Naive thymus-derived CD8-positive, alpha-beta T cell (primary cell): ENCODE measurements at regions not wholly inside any gene's neighbourhood (a gene's known extent, or its start where the extent isn't known, plus 50 kb on each side); places are given as distances from the start of the nearest gene placed in this dataset.

Experiments used
- ATAC-seq, 2 donors: fragments of 150-1000 bp; cut with Tn5 transposase in 1 of 2; sonication (Bioruptor Pico), chemical (Tn5 transposase) in 1 of 2; 1 replicate in 1 of 2; 2 replicates in 1 of 2; pipeline ENCODE4 v1.10.0; 2021; ENCODE audit warnings: mild to moderate bottlenecking in 2 of 2, moderate library complexity in 2 of 2
- POLR2A ChIA-PET: fragments of 350-600 bp; sonication (Branson Sonifier 250); formaldehyde crosslinking; loops from one replicate; lab custom pipeline; 2021; ENCODE audit warnings: antibody characterized with exemption; lab: Charles Lee
- DNase-seq, 10 donors: peaks; one replicate each; pipeline versions ENCODE4 v3.0.0 to v3.0.0-alpha.2; 2020 to 2022
- H3K27ac Mint-ChIP-seq, 10 donors: one replicate each; pipeline ENCODE4 v1.8.0; 2020 to 2022; ENCODE audit warnings: mild to moderate bottlenecking in 10 of 10, mixed read lengths in 10 of 10, moderate library complexity in 4 of 10, inconsistent platforms in 1 of 10
- H3K27me3 Mint-ChIP-seq, 5 donors: one replicate each; pipeline ENCODE4 v1.8.0; 2021 to 2022; ENCODE audit warnings: mixed read lengths in 5 of 5
- H3K36me3 Mint-ChIP-seq, 3 donors: one replicate each; pipeline ENCODE4 v1.8.0; 2020 to 2022; ENCODE audit warnings: mixed read lengths in 3 of 3, mild to moderate bottlenecking in 2 of 3, inconsistent platforms in 1 of 3
- H3K4me1 Mint-ChIP-seq, 4 donors: one replicate each; pipeline ENCODE4 v1.8.0; 2021 to 2022; ENCODE audit warnings: mixed read lengths in 4 of 4
- H3K4me3 Mint-ChIP-seq, 10 donors: one replicate each; pipeline ENCODE4 v1.8.0; 2020 to 2022; ENCODE audit warnings: mild to moderate bottlenecking in 10 of 10, mixed read lengths in 10 of 10, moderate library complexity in 6 of 10, inconsistent platforms in 1 of 10
- H3K9me3 Mint-ChIP-seq, 9 donors: one replicate each; pipeline ENCODE4 v1.8.0; 2020 to 2022; ENCODE audit warnings: mixed read lengths in 9 of 9, mild to moderate bottlenecking in 3 of 9, inconsistent platforms in 1 of 9, moderate library complexity in 1 of 9

- no peaks in the 10 kb centered on the region for H3K27me3 Mint-ChIP-seq
- POLR2A ChIA-PET = interaction anchor here (0.7 kb wide), 1 partner anchor 130 kb away, joined by 3 read pairs; no protein-coding TSS in a partner anchor
- H3K36me3 Mint-ChIP-seq = no peaks in the 10 kb centered on the region
Measured at GRCh38 chr2:184472481-184472880, 125.8 kb upstream of the ZNF804A start.

GRCh38 chr2:184481865-184482264 is 116.5 kb upstream of the ZNF804A start:
- DNase-seq (no peak), ATAC-seq (no peak)
- H3K4me3 Mint-ChIP-seq = no peak overlapping the region
- H3K36me3 Mint-ChIP-seq = no peaks in the 10 kb centered on the region
- H3K27me3 Mint-ChIP-seq = no peaks in the 10 kb centered on the region
- no peak overlapping the region for H3K27ac Mint-ChIP-seq
- H3K4me1 Mint-ChIP-seq = no peaks in the 10 kb centered on the region
- POLR2A ChIA-PET = no interaction called here
- peaks cover 0 to 12% (median 2%) of the 10 kb centered on the region in 9 donors for H3K9me3 Mint-ChIP-seq

More at GRCh38 chr2:184472481-184472880, 125.8 kb upstream of the ZNF804A start:
- H3K9me3 Mint-ChIP-seq = peaks cover 0 to 16% (median 3%) of the 10 kb centered on the region in 9 donors
- no peak overlapping the region for H3K27ac Mint-ChIP-seq
- ATAC-seq (no peak), DNase-seq (no peak)
- no peak overlapping the region for H3K4me3 Mint-ChIP-seq
- H3K4me1 Mint-ChIP-seq = no peaks in the 10 kb centered on the region

DNA sequence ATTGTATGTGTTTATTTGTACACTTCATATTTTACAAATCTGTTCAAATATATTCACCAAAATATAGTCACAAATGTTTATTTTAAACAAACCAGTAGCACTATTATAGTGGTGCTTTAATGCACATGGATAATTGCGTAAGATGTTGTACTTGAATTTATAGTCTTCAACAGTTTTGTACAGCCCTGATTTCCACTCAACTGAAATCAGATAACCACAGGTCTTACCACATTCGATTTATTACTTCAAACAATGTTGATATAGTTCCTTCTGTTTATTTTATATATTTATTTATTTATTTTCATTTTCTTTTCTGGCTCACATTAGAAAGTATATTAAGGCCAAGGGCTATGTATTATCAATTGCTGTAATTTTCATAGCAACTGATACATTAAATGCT is 99.4 kb upstream of the ZNF804A start:
- no peaks in the 10 kb centered on the region for H3K4me1 Mint-ChIP-seq
- H3K36me3 Mint-ChIP-seq = no peaks in the 10 kb centered on the region
- no peak for ATAC-seq
- POLR2A ChIA-PET = no interaction called here
- DNase-seq = no peak
- no peaks in the 10 kb centered on the region for H3K27me3 Mint-ChIP-seq
- H3K4me3 Mint-ChIP-seq = no peak overlapping the region
- no peak overlapping the region for H3K27ac Mint-ChIP-seq
- H3K9me3 Mint-ChIP-seq = peaks cover 0 to 12% (median 4%) of the 10 kb centered on the region in 9 donors

GRCh38 chr2:184504252-184504651 is 94.1 kb upstream of the ZNF804A start:
- Mint-ChIP-seq H3K27me3 (no peaks in the 10 kb centered on the region), H3K27ac (no peak overlapping the region), H3K36me3 (no peaks in the 10 kb centered on the region), H3K9me3 (peaks cover 0 to 5% (median 0%) of the 10 kb centered on the region in 9 donors), H3K4me1 (no peaks in the 10 kb centered on the region), H3K4me3 (no peak overlapping the region)
- POLR2A ChIA-PET = no interaction called here
- no peak for ATAC-seq
- DNase-seq = no peak

DNA sequence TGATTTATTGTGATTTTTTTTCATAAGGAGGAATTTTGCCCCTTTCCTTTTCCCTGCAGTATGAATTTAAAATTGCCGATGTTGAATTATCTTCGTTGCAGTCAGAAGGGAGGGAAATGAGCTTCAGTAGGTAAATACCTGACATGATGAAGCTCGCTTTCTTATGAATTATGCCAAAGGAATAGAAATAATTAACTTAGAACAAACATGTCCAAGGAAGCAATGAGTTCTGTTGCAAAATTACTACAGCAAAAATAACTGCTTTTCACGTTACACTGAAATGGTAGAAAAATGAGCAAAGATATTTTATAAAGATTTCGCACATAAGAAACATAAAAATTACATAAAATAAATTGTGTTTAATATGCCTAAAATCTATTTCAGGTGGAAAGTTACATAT is 91.1 kb upstream of the ZNF804A start:
- no peaks in the 10 kb centered on the region for H3K27me3 Mint-ChIP-seq
- peaks cover 0 to 8% (median 1%) of the 10 kb centered on the region in 9 donors for H3K9me3 Mint-ChIP-seq
- no peaks in the 10 kb centered on the region for H3K4me1 Mint-ChIP-seq
- POLR2A ChIA-PET = no interaction called here
- no peak for DNase-seq
- no peak for ATAC-seq
- H3K4me3 Mint-ChIP-seq = no peak overlapping the region
- no peaks in the 10 kb centered on the region for H3K36me3 Mint-ChIP-seq
- no peak overlapping the region for H3K27ac Mint-ChIP-seq

- Mint-ChIP-seq H3K4me1 (no peaks in the 10 kb centered on the region), H3K4me3 (no peak overlapping the region), H3K27me3 (no peaks in the 10 kb centered on the region), H3K36me3 (no peaks in the 10 kb centered on the region), H3K27ac (no peak overlapping the region), H3K9me3 (peaks cover 0 to 17% (median 0%) of the 10 kb centered on the region in 9 donors)
- DNase-seq (no peak), ATAC-seq (no peak)
- POLR2A ChIA-PET = no interaction called here
Measured at GRCh38 chr2:184517402-184517801, 80.9 kb upstream of the ZNF804A start.

- H3K4me3 Mint-ChIP-seq = no peak overlapping the region
Measured at GRCh38 chr2:184520441-184520840, 77.9 kb upstream of the ZNF804A start.

GRCh38 chr2:184523732-184524131 is 74.6 kb upstream of the ZNF804A start:
- no peaks in the 10 kb centered on the region for H3K27me3 Mint-ChIP-seq
- ATAC-seq = no peak

More at GRCh38 chr2:184520441-184520840, 77.9 kb upstream of the ZNF804A start:
- no peaks in the 10 kb centered on the region for H3K36me3 Mint-ChIP-seq
- H3K4me1 Mint-ChIP-seq = no peaks in the 10 kb centered on the region
- DNase-seq = no peak
- peaks cover 0 to 6% (median under 1%) of the 10 kb centered on the region in 9 donors for H3K9me3 Mint-ChIP-seq
- POLR2A ChIA-PET = no interaction called here
- H3K27ac Mint-ChIP-seq = no peak overlapping the region
- no peaks in the 10 kb centered on the region for H3K27me3 Mint-ChIP-seq
- ATAC-seq = no peak

DNA sequence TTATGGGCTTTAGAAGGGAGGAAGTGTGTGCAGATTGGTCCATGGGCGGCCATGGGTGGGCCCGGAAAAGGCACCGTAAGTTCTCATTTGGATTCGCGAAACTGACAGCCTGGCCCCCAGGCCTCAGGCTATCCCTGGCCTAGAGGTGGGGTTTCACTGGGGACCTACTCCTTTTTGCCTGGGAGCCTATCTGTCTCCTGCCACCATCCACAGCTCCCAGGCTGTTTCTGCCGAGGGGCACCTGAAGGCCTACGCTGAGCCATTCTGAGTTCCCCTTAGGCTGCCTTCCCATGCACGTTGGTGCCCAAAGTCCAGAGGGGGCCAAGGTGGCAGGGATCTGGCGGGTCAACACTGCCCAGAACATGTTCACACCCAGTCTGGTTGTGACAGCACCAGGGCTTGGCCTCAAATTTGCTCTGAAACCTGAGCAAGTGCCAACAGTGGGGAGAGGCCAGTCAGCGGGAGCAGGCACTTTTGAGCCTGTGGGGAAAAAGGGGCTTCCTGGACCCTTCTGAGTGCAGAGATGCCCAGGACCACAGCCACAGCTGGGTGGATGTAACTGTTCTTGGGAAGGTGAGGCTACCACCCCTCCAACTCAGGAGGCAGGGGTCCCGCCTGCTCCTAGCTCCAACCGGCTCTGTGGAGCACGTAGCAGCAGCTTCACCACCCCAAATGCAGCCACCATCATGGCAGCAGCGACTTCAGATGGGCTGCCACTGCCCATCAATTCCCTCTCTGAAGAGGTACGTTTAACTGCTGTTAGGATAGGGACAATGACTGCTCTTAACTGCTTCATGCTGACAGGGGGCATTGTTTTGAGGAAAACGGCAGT is 73.6 kb upstream of the ZNF804A start:
- DNase-seq (peak in 1 of 10 donors; percentile 58), ATAC-seq (no peak)
- POLR2A ChIA-PET = no interaction called here
- no peaks in the 10 kb centered on the region for H3K27me3 Mint-ChIP-seq
- H3K9me3 Mint-ChIP-seq = peaks cover 0 to 33% (median 11%) of the 10 kb centered on the region in 9 donors
- no peaks in the 10 kb centered on the region for H3K4me1 Mint-ChIP-seq
- peaks cover 0 to 14% (median 0%) of the 10 kb centered on the region in 3 donors for H3K36me3 Mint-ChIP-seq
- H3K4me3 Mint-ChIP-seq = no peak overlapping the region
- H3K27ac Mint-ChIP-seq = no peak overlapping the region

More at GRCh38 chr2:184523732-184524131, 74.6 kb upstream of the ZNF804A start:
- DNase-seq = no peak
- Mint-ChIP-seq H3K36me3 (peaks cover 0 to 14% (median 0%) of the 10 kb centered on the region in 3 donors), H3K4me1 (no peaks in the 10 kb centered on the region), H3K4me3 (no peak overlapping the region), H3K9me3 (peaks cover 0 to 25% (median 11%) of the 10 kb centered on the region in 9 donors), H3K27ac (no peak overlapping the region)
- POLR2A ChIA-PET = no interaction called here

- H3K9me3 Mint-ChIP-seq = peaks cover 0 to 37% (median 11%) of the 10 kb centered on the region in 9 donors
- H3K36me3 Mint-ChIP-seq = peaks cover 0 to 14% (median 0%) of the 10 kb centered on the region in 3 donors
- no peak for ATAC-seq
- POLR2A ChIA-PET = no interaction called here
- H3K4me3 Mint-ChIP-seq = no peak overlapping the region
- H3K27ac Mint-ChIP-seq = no peak overlapping the region
- no peaks in the 10 kb centered on the region for H3K27me3 Mint-ChIP-seq
- H3K4me1 Mint-ChIP-seq = no peaks in the 10 kb centered on the region
- no peak for DNase-seq
Measured at GRCh38 chr2:184527058-184527457, 71.3 kb upstream of the ZNF804A start.

- POLR2A ChIA-PET = no interaction called here
- no peak for ATAC-seq
- H3K9me3 Mint-ChIP-seq = peaks cover 0 to 37% (median 11%) of the 10 kb centered on the region in 9 donors
- H3K27me3 Mint-ChIP-seq = no peaks in the 10 kb centered on the region
- no peaks in the 10 kb centered on the region for H3K4me1 Mint-ChIP-seq
- peaks cover 0 to 14% (median 0%) of the 10 kb centered on the region in 3 donors for H3K36me3 Mint-ChIP-seq
- no peak overlapping the region for H3K27ac Mint-ChIP-seq
- H3K4me3 Mint-ChIP-seq = no peak overlapping the region
- no peak for DNase-seq
Measured at GRCh38 chr2:184528119-184528518, 70.2 kb upstream of the ZNF804A start.

GRCh38 chr2:184530239-184530638 is 68.1 kb upstream of the ZNF804A start:
- H3K9me3 Mint-ChIP-seq = peaks cover 0 to 33% (median 10%) of the 10 kb centered on the region in 9 donors
- no peak overlapping the region for H3K27ac Mint-ChIP-seq
- peak in 1 of 10 donors; percentile 36 for DNase-seq

DNA sequence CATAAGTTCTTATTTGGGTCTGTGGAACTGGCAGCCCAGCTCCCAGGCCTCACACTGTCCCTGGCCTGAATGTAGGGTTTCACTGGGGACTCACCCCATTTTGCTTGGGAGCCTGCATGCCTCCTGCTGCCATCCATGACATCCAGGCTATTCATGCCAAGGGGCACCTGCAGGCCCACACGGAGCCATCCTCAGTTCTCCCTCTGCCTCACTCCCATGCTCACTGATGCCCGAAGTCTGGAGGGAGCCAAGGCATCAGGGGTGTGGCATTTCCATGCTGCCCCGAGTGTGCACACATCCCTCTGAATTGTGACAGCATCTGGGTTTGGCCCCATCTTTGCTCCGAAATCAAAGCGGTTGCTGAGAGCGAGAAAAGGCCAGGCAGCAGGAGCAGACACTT is 67.4 kb upstream of the ZNF804A start:
- POLR2A ChIA-PET = no interaction called here
- no peaks in the 10 kb centered on the region for H3K4me1 Mint-ChIP-seq
- no peak overlapping the region for H3K4me3 Mint-ChIP-seq
- ATAC-seq (no peak), DNase-seq (peak in 1 of 10 donors; percentile 40)
- H3K27me3 Mint-ChIP-seq = no peaks in the 10 kb centered on the region
- H3K9me3 Mint-ChIP-seq = peaks cover 0 to 33% (median 14%) of the 10 kb centered on the region in 9 donors
- H3K36me3 Mint-ChIP-seq = peaks cover 0 to 14% (median 0%) of the 10 kb centered on the region in 3 donors
- no peak overlapping the region for H3K27ac Mint-ChIP-seq

More at GRCh38 chr2:184530239-184530638, 68.1 kb upstream of the ZNF804A start:
- no peaks in the 10 kb centered on the region for H3K27me3 Mint-ChIP-seq
- no peaks in the 10 kb centered on the region for H3K4me1 Mint-ChIP-seq
- ATAC-seq = no peak
- POLR2A ChIA-PET = no interaction called here
- peaks cover 0 to 14% (median 0%) of the 10 kb centered on the region in 3 donors for H3K36me3 Mint-ChIP-seq
- H3K4me3 Mint-ChIP-seq = no peak overlapping the region
